GM19324 (cell line): ENCODE measurements at regions not wholly inside any gene's neighbourhood (a gene's known extent, or its start where the extent isn't known, plus 50 kb on each side); places are given as distances from the start of the nearest gene placed in this dataset.
"Not testable (repeated sequence)": the region's sequence is repeated elsewhere in the genome, so short reads cannot be mapped to it uniquely, and the experiment has no call there.

Experiments
- ATAC-seq: cut with Tn5 transposase; IDR thresholded peaks from one replicate; pipeline ENCODE4 v1.9.1; 2021; ENCODE audit warnings: mild to moderate bottlenecking, moderate library complexity; ENCODE audit not compliant: unreplicated experiment, low FRiP score

DNA sequence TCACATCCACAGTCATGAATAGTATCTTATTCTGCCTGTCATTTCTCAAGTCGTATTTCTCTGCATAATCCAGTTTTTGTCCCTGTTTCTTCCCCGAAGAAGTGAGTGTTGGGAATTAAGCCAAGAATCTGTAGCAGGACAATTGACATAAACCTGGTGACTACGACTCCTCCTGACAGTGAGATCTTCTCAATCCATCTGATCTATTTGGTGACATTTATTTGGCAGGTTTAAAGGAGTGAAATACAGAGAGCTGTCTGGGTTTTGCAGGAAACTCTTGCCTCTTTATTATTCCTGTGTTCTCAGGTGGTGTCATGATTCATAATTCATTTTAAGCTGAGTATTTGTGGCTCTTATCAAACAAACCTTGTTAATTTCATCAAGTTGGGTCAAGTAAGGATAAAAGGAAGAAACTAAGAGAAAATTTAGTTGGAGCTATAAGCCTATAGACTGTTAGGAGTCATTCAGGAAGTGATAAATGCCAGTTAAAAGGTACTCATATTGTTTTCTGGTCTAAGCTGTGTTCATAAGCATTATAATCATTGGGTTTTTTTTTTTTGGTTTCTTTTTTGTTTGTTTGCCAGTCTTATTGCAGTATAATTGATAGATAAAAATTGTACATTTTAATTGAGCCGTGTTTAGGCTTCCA, 95.9 kb upstream of the PCSK1 start:
- ATAC-seq, result no peak

DNA sequence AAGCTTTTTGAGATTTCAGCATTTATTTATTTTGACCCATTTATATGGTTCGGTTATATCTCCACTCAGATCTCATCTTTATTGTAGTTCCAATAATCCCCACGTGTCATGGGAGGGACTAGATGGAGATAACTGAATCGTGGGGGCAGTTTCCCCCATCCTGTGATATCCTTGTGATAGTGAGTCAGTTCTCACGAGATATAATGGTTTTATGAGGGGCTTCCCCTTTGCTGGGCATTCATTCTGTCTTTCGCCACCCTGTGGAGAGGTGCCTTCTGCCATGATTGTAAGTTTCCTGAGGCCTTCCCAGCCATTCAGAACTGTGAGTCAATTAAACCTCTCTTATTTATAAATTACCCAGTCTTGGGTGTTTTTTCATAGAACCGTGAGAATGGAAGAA, 96.5 kb upstream of the PCSK1 start:
- no peak for ATAC-seq

GRCh38 chr5:96530901-96531300, 97.9 kb upstream of the PCSK1 start:
- no peak for ATAC-seq

DNA sequence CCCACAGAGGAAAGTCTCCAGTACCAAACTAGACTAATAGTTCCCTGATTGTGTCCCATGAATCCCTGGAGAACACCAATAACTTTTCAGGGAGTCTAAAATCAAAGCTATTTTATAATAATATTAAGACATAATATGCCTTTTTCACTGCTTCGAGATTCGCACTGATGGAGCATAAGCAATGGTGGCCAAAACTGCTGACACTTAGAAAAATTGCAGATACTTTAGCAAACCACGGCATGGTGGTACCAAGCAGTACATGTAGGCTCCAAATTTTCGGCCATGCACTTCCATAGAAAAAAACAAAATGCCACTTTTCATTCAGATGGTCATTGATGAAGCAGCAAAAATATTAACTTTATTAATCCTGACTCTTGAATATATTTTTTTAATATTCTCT, 100.3 kb upstream of the PCSK1 start:
- no peak for ATAC-seq

- no peak for ATAC-seq
These were observed 104.3 kb upstream of the PCSK1 start for GRCh38 chr5:96537386-96537785.

GRCh38 chr5:96538808-96539250, 105.8 kb upstream of the PCSK1 start:
- ATAC-seq, result no peak

DNA sequence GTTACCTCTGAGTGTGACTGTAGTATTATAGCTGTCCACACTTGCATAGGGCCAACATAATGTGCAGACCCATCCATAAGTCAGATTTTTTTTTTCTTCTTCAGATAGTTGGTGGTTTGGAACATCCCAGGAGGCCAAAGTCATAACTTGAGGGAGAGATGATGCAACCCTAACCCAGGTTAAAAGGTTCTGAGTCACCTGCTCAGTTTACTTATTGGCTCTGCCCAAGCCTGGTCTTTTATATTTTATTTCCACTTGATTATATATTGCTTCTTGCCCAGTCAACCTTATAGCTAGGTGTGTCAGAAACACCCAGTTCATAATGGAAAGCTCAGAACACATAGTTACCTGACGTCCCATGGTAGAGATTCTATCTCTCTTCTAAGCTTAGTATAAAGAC, 113.1 kb upstream of the PCSK1 start:
- no peak for ATAC-seq

DNA sequence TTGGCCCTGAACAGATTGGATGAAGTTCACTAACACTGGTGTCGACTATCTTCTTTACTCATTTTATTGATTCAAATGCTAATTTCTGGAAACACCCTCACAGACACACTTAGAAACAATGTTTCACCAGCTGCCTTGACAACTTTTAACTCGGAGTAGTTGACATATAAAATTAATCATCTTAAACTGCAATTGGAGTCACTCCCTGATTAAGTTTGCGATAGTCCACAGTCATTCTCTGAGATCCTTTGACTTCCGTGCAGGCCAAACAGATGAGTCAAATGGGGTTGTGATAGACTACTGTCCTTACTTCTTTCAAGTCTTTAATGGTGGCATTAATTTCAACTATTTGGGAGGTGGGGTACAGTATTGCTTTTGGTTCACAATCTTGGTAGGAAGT, 114.4 kb upstream of the PCSK1 start:
- no peak for ATAC-seq

GRCh38 chr5:96548905-96549304, 113.3 kb upstream of the CAST start:
- ATAC-seq, result no peak

GRCh38 chr5:96560857-96561256, 101.3 kb upstream of the CAST start:
- ATAC-seq, result not testable (repeated sequence)

GRCh38 chr5:96562614-96563013, 99.6 kb upstream of the CAST start:
- no peak for ATAC-seq

- no peak for ATAC-seq
These were observed 98.4 kb upstream of the CAST start for GRCh38 chr5:96563816-96564215.

GRCh38 chr5:96565582-96566265, 96.5 kb upstream of the CAST start:
- ATAC-seq, result no peak

DNA sequence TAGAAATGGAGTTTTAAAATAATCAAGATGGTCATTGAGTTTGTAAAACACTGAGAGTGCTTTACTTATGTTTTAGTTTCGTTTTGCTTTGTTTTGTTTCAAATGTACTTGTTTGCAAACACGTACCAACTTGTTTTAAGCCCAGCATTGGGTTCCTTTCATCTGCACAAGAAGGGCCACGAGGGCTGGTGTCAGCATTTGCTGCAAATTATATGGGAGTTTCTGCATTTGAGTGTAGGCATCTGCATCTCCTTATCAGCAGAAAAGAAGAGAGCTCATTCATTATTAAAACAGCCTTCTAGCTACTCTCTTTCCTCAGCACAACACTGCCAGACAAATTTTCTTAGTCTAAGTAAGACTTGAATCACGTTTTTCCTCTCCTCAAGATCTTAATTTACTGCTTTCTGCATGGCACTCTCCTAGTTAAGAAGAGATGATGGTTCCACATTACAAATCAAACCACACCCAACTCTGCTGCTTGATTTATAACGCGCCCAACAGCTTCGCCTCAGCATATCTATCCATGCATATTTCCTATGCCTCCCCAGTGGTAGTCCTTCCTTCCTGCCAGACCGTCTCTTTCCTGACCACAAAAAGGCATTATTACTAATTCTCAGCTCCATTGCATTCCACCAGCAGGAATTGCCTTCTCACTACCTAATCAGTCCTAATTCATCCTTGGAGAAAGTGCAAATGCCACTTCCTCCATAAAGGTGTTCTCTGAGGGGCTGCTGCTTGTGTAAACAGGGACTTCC, 95.2 kb upstream of the CAST start:
- ATAC-seq, result no peak

GRCh38 chr5:96569332-96569731, 92.8 kb upstream of the CAST start:
- ATAC-seq, result no peak

DNA sequence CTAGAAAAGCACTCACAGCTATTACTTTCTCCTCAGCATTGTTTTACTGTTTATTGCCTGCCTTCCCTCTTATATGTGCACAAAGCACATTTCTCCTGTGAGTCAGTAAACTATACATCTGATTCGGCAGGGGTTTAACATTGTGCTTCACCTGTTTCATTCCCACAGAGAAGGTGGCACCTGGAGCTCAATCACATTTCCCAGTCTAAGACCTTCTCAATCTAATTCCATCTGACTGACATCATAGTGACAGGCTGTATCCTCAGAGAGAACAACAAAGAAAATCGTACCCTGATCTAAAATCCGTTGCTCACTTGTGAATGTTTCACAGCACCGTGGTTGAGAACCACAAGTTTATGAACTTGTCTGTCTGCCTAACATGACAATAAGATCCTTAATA, 92.4 kb upstream of the CAST start:
- ATAC-seq, result no peak

DNA sequence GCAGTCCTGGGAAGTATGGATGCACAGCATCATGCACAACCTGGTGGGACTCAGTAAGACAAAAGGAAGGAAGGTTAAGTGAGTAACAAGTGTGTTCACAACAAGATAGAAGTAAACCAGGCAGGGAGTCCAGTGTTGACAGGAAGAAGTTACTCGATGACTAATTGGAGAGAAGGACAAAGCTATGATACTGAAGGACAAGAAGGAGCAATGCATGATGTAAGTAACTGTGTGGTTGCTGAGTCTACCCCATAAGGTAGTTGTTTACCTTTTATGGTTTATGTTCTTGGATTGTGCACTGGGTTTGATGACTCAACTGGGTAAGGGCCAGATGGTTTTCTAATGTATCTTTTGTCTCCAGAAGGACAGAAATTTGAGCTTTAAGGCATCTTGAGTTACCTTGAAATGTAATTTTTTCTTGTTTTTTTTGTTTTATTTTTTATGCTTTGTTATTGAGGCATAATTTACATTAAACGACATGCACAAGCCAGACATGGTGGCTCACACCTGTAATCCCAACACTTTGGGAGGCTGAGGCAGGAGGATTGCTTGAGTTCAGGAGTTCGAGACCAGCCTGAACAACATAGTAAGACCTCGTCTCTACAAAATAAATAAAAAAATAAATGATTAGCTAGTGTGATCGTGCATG, 89.2 kb upstream of the CAST start:
- no peak for ATAC-seq

GRCh38 chr5:96573513-96573894, 88.7 kb upstream of the CAST start:
- ATAC-seq, result no peak

- ATAC-seq, result no peak
These were observed 85.3 kb upstream of the CAST start for GRCh38 chr5:96576876-96577275.

DNA sequence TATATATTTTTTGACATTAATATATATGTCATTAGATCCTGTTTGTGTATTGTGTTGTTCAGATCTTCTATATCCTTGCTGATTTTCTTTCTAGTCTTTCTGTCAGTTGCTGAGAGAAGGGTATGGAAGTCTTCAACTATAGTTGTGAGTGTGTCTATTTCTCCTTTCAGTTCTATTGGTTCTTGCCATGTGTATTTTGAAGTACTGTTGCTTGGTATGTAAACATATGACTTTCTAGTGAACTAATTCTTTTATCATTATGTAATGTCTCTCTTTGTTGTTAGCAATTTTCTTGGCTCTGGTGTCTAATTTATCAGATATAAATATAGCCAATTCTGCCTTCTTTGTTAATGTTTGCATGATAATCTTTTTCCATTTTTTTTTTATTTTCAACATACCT, 84.3 kb upstream of the CAST start:
- ATAC-seq, result no peak

- no peak for ATAC-seq
These were observed 82.5 kb upstream of the CAST start for GRCh38 chr5:96579711-96580110.
